Nephron (organoid): ENCODE measurements at regions not wholly inside any gene's neighbourhood (a gene's known extent, or its start where the extent isn't known, plus 50 kb on each side); places are given as distances from the start of the nearest gene placed in this dataset.
A peak's percentile ranks its signal among the peaks of the same experiment; 100 is the strongest.

Experiments
- H3K27ac Mint-ChIP-seq, 3 experiments: 2 replicates each; pipeline ENCODE4 v1.8.0; 2020; ENCODE audit warnings: mixed read lengths in 3 of 3, mild to moderate bottlenecking in 2 of 3, moderate library complexity in 1 of 3
- H3K27me3 Mint-ChIP-seq: 2 replicates; pipeline ENCODE4 v1.8.0; 2021; ENCODE audit warnings: low read depth, mild to moderate bottlenecking, moderate library complexity, mixed read lengths
- H3K36me3 Mint-ChIP-seq: 2 replicates; pipeline ENCODE4 v1.8.0; 2020; ENCODE audit warnings: low read depth, mixed read lengths
- H3K4me1 Mint-ChIP-seq: 2 replicates; pipeline ENCODE4 v1.8.0; 2020; ENCODE audit warnings: mixed read lengths
- H3K4me3 Mint-ChIP-seq, 3 experiments: 2 replicates each; pipeline ENCODE4 v1.8.0; 2020; ENCODE audit warnings: mild to moderate bottlenecking in 3 of 3, mixed read lengths in 3 of 3, moderate library complexity in 2 of 3
- H3K9me3 Mint-ChIP-seq: 2 replicates; pipeline ENCODE4 v1.8.0; 2020; ENCODE audit warnings: mixed read lengths
- TF ChIP-seq, protein P1 (sequence below), 3 experiments: fragments of 200-600 bp; sonication (generic); IDR thresholded peaks; one replicate each; pipeline ENCODE4 v1.5.0; 2021; ENCODE audit warnings: antibody characterized with exemption in 3 of 3; ENCODE audit not compliant: unreplicated experiment in 3 of 3

DNA sequence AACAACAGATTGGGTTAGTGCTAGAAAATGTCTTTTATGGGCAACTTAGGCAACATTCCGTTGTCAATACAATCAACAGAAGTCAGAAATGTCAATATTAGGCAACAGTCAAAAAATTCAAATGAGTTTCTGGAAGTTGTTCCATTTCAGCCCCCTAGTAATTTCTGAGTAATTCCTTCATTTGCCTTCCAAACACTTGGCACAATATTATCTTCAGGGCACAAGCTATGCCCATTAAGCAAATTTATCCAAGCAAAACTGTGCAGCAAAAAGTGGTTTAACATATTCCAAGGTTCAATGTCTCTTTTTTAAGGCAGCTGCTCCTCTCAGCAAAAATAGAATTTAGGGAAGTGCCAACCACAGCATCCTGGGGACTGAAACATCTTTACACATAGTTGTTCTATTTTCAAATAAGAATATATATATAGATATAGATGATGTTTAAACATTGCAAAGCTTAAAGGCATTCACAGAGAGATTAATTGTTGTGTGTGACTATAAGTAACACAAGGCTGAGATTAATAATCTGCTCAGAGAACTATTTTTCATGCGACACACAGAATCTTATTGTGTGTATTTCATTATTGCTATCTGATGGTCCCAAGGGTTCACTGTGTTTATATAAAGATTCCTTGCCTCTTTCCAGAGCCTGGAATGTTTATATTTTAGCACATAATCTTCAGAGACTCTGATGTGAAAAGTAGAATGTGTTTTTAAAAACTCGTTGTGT lies 75.2 kb upstream of the ADTRP start:
- H3K4me3 Mint-ChIP-seq, result peak overlapping the region in 1 of 3 experiments; percentile 42
- peaks cover 30% of the 10 kb centered on the region for H3K4me1 Mint-ChIP-seq
- no peak overlapping the region for H3K27ac Mint-ChIP-seq
- no peaks in the 10 kb centered on the region for H3K9me3 Mint-ChIP-seq
- H3K27me3 Mint-ChIP-seq, result no peaks in the 10 kb centered on the region
- TF ChIP-seq, protein P1, sequence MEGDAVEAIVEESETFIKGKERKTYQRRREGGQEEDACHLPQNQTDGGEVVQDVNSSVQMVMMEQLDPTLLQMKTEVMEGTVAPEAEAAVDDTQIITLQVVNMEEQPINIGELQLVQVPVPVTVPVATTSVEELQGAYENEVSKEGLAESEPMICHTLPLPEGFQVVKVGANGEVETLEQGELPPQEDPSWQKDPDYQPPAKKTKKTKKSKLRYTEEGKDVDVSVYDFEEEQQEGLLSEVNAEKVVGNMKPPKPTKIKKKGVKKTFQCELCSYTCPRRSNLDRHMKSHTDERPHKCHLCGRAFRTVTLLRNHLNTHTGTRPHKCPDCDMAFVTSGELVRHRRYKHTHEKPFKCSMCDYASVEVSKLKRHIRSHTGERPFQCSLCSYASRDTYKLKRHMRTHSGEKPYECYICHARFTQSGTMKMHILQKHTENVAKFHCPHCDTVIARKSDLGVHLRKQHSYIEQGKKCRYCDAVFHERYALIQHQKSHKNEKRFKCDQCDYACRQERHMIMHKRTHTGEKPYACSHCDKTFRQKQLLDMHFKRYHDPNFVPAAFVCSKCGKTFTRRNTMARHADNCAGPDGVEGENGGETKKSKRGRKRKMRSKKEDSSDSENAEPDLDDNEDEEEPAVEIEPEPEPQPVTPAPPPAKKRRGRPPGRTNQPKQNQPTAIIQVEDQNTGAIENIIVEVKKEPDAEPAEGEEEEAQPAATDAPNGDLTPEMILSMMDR (IDR thresholded peaks at IDR 0.05; ENCODE audit: unreplicated experiment in 3 of 3), result no peak
- H3K36me3 Mint-ChIP-seq, result no peaks in the 10 kb centered on the region

GRCh38 chr6:11852061-11852651 lies 73.6 kb upstream of the ADTRP start:
- Mint-ChIP-seq H3K9me3 (no peaks in the 10 kb centered on the region), H3K4me1 (peaks cover 30% of the 10 kb centered on the region), H3K27me3 (no peaks in the 10 kb centered on the region), H3K4me3 (peak overlapping the region in 2 of 3 experiments; percentile 3 to 11), H3K27ac (peak overlapping the region; percentile 39 to 62 (median 53)), H3K36me3 (no peaks in the 10 kb centered on the region)
- TF ChIP-seq, protein P1 (IDR thresholded peaks at IDR 0.05; ENCODE audit: unreplicated experiment in 3 of 3), result no peak

DNA sequence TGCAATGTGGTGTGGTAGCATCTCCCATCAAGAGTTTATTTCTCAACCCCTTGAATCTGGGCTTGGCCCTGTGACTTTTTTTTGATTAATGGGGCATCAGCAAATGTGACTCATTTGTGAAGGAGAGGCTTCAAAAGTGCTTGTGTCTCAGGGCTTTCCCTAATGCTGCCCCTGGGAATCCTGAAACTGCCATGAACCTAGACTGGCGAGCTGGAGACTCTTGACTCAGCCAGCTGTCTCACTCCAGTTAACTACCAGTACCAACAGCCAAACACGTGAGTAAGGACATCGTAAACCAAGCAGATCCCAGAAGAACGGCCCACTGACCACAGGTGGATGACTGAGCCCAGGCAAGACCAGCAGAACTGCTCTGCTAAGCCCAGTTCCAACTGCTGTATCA lies 72.8 kb upstream of the ADTRP start:
- TF ChIP-seq, protein P1 (IDR thresholded peaks at IDR 0.05; ENCODE audit: unreplicated experiment in 3 of 3), result no peak
- H3K27ac Mint-ChIP-seq, result peak overlapping the region; percentile 39 to 62 (median 54)
- H3K4me1 Mint-ChIP-seq, result peaks cover 30% of the 10 kb centered on the region
- H3K4me3 Mint-ChIP-seq, result peak overlapping the region in 1 of 3 experiments; percentile 11
- no peaks in the 10 kb centered on the region for H3K27me3 Mint-ChIP-seq
- H3K36me3 Mint-ChIP-seq, result no peaks in the 10 kb centered on the region
- peaks cover 2% of the 10 kb centered on the region for H3K9me3 Mint-ChIP-seq

GRCh38 chr6:11848852-11849731 lies 70.5 kb upstream of the ADTRP start:
- peaks cover 23% of the 10 kb centered on the region for H3K4me1 Mint-ChIP-seq
- no peaks in the 10 kb centered on the region for H3K36me3 Mint-ChIP-seq
- TF ChIP-seq, protein P1 (IDR thresholded peaks at IDR 0.05; ENCODE audit: unreplicated experiment in 3 of 3), result no peak

GRCh38 chr6:11848346-11848651 lies 69.7 kb upstream of the ADTRP start:
- TF ChIP-seq, protein P1 (IDR thresholded peaks at IDR 0.05; ENCODE audit: unreplicated experiment in 3 of 3), result no peak
- H3K9me3 Mint-ChIP-seq, result peaks cover 7% of the 10 kb centered on the region
- no peak overlapping the region for H3K4me3 Mint-ChIP-seq
- H3K27me3 Mint-ChIP-seq, result no peaks in the 10 kb centered on the region
- no peaks in the 10 kb centered on the region for H3K36me3 Mint-ChIP-seq
- no peak overlapping the region for H3K27ac Mint-ChIP-seq
- H3K4me1 Mint-ChIP-seq, result peaks cover 17% of the 10 kb centered on the region

More at GRCh38 chr6:11848852-11849731, 70.5 kb upstream of the ADTRP start:
- H3K27ac Mint-ChIP-seq, result no peak overlapping the region
- peaks cover 6% of the 10 kb centered on the region for H3K9me3 Mint-ChIP-seq
- H3K27me3 Mint-ChIP-seq, result no peaks in the 10 kb centered on the region
- no peak overlapping the region for H3K4me3 Mint-ChIP-seq
